ENCODE measurements at regions not wholly inside any gene's neighbourhood (a gene's known extent, or its start where the extent isn't known, plus 50 kb on each side); places are given as distances from the start of the nearest gene placed in this dataset.

DNA sequence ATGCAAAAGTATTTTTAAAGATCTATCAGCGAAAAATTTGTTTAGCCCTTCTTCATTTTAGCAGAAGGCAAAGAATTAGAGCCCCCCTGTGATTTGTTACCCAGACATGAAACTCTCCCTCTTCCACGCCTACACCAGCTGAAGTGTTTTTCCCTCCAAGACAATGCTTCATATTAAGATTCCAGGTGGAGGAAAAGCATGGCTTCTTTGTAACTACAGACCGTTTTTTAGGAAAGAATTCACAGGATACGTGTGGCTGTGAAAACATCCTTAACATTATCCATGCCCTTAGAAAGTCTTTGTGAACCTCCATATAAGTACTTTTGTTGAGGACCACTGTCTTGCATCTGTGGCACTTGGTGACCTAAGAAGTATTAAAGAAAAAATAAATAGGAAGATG is 121.8 kb upstream of the MTAP start:
- no peak for TF ChIP-seq ZNF274 (IDR thresholded peaks at IDR 0.05; ENCODE audit: low read depth, low read length)
- no peak overlapping the region for H3K4me3 ChIP-seq (ENCODE audit: low read length)

DNA sequence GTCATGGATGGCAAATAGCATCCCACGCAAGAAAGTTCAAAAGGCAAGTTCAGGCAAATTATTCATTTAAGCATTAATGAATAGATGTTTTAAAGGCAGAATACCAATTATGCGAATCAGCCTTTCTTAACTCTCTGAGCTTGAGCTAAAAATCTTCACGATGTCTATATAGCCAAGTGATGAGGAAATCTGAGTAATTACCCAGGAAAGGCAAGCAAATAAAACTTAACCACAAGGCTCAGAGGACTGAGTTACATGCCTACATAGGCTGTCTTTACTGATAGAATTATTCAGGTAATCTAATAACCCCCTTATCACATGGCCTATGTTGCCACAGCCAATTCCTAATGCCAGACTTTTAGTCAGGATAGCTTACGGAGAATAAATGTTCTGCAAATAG is 120.8 kb upstream of the MTAP start:
- H3K4me3 ChIP-seq (ENCODE audit: low read length), result no peak overlapping the region
- TF ChIP-seq ZNF274 (IDR thresholded peaks at IDR 0.05; ENCODE audit: low read depth, low read length), result no peak

DNA sequence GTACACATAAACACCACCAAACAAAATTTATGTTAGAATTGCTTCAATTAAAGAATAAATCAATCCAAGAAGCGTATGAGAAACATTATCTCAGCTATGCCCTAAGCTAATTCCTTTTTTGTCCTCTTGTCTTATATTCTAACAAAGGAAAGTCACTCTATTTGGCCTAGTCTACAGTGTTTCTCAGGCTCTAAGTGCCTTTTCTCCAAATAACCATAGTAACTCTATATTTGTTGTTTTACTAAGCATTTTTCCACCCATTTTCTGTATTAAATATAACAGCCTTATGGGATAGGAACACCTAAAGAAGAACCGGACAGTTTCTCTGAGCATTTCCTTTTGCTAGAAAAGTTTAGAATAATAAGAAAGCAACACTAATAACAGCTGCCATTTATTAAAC is 120.1 kb upstream of the MTAP start:
- H3K4me3 ChIP-seq (ENCODE audit: low read length), result no peak overlapping the region
- TF ChIP-seq ZNF274 (IDR thresholded peaks at IDR 0.05; ENCODE audit: low read depth, low read length), result no peak

DNA sequence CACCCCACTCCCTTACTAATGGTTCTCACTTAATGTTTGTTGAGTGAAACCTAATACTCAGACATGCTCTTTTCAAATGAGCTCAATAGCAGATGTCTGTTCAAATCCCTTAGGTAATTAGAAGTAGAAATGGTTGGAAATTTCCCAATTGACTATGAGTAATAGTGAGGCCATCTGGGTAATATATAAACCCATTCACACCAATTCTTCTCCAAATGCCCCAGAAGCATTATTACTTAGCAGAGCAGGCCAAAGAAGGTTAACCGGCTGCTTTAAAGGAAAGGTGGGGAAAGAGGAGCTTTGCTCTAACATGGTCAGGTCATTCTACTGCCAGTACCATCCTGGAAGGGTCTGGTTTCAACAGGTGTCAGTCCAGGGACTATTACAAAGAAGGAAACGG is 119.5 kb upstream of the MTAP start:
- no peak overlapping the region for H3K4me3 ChIP-seq (ENCODE audit: low read length)
- TF ChIP-seq ZNF274 (IDR thresholded peaks at IDR 0.05; ENCODE audit: low read depth, low read length), result no peak

DNA sequence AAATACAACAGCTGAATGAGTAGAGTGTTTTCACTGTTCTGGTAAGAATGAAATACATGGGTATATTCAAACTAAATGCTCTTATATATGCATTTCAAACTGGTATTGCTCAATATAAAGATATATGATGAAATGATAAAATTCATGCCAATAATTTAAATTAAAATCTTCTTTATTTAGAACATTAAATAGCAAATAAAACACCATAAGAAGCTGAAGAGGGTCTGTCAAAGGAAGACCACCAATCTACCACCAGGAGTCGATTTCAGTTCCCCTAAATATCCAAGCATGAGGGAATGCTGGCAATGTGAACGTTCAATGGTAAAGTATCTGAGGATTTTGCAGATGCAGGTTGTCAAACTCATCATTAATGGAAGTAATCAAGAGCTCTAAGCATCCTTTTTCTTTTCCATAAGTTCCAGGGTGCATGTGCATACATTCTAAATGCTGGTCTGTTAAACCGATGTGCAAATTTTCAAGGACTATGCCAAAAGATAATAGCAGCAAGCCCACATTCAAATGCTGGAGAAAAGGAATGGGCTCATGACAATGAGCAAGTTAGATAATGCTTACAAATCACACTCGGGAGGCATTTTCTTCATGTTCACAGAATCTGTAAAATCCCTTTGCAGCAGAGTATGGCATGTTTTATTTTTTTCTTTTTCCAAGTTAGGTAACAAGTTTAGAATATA is 118.8 kb upstream of the MTAP start:
- no peak for TF ChIP-seq ZNF274 (IDR thresholded peaks at IDR 0.05; ENCODE audit: low read depth, low read length)
- no peak overlapping the region for H3K4me3 ChIP-seq (ENCODE audit: low read length)

DNA sequence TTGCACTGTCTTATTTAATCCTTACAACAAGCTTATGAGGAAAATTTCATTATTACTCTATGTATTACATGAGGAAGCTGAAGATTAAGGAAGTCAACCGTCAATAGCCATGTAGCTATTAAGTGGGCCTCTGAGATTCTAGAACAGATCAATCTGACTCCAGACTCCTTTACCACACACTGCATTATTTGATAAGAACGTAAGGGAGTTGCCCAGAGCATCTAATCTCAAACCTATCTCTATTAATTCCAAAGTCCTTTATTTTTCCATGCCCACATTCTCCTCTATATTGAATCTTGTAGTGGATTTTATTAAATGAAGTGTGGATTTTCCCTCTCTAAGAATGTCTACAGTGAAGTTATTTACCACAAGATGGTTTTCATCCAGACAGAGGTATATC is 118.2 kb upstream of the MTAP start:
- TF ChIP-seq ZNF274 (IDR thresholded peaks at IDR 0.05; ENCODE audit: low read depth, low read length), result no peak
- H3K4me3 ChIP-seq (ENCODE audit: low read length), result no peak overlapping the region

DNA sequence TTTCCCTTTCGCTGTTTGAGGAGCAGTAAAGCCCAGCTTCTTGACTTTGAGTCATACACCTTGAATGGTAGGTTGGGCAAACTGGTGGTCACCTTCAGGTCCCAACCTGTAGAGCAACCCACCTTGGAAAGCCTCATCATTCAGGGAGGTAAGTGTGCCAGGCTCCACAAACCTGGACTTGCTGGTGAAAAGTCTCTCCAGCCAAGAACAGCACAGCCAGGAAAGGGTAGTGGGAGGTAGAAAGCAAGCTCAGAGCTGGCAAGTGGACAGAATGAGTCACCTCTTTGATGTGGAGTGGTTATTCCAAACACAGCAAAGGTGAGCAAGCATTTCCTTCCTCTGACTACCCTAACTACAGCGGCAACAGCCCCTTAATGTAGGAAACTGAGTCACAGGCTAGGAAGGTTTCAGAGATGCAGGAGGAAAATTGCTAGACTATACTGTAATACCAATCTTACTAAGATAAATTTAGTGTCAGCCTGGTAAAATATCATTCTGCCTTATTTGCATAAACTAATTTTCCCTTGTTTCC is 117.5 kb upstream of the MTAP start:
- no peak for TF ChIP-seq ZNF274 (IDR thresholded peaks at IDR 0.05; ENCODE audit: low read depth, low read length)
- no peak overlapping the region for H3K4me3 ChIP-seq (ENCODE audit: low read length)

DNA sequence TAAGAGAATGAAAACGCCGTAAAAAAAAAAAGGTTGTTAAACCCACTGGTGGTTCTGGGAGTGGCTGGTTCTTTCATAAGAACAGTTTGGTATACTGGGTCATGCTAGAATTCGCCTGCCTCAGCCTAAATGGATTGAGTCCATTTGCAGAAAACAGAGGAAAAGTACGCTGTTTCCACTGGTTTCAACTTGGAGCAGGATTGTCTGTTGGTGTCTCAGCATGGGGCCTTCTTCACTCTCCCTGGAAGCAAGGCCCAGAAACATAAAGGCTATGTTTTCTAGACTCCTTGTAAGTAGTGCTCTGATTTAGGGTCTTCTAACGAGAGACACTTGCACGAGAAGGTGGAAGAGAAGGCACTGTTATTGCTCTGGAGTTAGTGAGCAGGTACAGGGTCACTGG is 116.9 kb upstream of the MTAP start:
- no peak overlapping the region for H3K4me3 ChIP-seq (ENCODE audit: low read length)
- TF ChIP-seq ZNF274 (IDR thresholded peaks at IDR 0.05; ENCODE audit: low read depth, low read length), result no peak

DNA sequence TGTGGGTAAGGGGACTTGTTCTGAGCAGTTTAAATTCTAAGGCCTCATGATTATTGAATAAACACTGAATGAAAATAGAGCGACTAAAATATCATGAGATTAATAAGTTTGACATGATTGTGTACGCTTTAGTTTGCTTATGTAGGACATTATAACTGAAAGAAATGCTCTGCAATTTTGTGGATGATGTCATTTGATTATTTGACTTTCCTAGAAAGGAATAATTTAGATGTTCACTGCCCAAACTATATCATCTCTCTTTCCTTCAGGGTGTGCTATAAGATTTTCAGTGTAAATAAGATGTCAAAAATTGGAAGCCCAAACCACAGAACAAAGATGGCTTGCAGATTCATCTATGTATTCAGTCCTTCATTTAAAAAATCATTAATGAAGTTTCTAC is 115.7 kb upstream of the MTAP start:
- no peak overlapping the region for H3K4me3 ChIP-seq (ENCODE audit: low read length)
- no peak for TF ChIP-seq ZNF274 (IDR thresholded peaks at IDR 0.05; ENCODE audit: low read depth, low read length)

DNA sequence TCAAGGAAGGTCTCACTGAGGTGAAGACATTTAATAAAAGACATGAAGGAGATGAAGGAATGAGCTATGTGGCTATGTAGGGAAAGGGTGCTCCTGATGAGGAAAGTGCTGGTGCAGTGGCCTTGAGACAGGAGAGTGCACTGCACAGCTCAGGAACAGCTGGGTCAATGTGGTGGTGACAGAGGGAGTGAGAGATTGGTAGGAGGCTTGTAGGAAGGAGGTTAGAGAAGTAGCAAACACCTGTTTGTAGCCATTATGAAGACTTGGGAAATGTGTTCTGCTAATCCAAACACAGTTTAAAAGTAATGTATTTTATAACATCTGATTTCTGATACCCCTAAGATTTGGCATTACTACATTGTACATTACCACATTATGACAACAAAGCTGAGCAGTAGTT is 115.1 kb upstream of the MTAP start:
- H3K4me3 ChIP-seq (ENCODE audit: low read length), result no peak overlapping the region
- TF ChIP-seq ZNF274 (IDR thresholded peaks at IDR 0.05; ENCODE audit: low read depth, low read length), result no peak

DNA sequence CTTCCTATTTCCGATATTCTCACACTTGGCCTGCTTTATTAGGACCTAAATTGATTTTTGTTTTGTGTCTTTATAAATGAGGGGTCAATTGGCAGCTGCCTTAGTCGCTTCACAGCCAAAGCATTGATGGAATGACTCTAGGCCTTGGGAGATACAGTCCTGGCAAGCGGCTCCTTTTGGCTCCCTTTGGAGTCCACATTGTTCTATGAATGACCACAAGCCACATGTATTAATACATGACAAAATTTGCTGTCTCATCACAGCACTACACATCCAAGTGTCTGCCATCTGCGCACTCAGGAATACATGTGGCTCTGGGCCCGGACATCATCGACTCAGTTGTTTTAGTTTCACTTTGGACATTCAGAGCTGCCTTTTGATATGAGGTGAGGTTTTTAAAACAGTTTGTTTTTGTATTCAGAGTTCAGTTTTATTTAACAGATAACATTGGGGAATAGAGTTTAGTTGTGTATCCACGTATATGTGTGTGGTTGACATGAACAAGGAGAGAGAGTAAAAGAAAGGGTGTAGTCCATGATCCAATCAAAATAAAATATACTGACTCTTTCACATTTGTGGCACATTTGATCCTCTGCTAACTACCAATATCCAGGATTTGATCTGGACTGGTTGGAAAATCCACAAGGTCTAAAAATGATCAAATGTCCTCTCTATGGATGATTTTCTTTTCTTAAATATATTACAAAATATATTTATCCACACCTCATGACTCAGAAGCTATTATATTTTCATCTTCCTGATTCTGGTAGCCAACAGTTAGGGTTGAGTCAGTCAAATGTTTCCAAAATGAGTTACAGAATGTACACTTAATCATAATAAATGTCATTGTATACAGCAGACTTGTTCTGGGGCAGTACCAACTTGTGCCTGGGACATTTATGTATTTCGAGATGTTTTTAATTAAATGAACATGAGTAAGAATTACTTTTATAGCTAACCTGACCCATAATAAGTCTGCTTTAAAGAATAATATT is 114.0 kb upstream of the MTAP start:
- TF ChIP-seq ZNF274 (IDR thresholded peaks at IDR 0.05; ENCODE audit: low read depth, low read length), result no peak
- H3K4me3 ChIP-seq (ENCODE audit: low read length), result no peak overlapping the region

DNA sequence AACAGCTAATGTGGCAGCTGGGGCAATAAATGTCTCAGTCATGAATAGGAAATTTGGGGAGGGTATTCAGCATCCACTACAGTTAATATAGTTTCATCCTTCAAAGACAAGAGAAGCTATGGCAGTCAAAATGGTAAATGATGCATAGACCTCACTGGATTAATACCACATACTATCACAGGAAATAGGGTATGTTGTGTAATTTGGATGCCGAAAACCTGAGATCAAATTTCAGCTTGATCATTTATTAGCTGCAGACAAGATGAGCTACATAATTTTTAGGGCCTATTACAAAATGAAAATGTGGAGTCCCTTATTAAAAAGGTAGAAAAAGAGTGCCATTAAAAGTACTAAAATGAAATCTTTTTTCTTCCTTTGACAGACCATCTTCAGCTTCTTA is 112.6 kb upstream of the MTAP start:
- TF ChIP-seq ZNF274 (IDR thresholded peaks at IDR 0.05; ENCODE audit: low read depth, low read length), result no peak
- no peak overlapping the region for H3K4me3 ChIP-seq (ENCODE audit: low read length)

DNA sequence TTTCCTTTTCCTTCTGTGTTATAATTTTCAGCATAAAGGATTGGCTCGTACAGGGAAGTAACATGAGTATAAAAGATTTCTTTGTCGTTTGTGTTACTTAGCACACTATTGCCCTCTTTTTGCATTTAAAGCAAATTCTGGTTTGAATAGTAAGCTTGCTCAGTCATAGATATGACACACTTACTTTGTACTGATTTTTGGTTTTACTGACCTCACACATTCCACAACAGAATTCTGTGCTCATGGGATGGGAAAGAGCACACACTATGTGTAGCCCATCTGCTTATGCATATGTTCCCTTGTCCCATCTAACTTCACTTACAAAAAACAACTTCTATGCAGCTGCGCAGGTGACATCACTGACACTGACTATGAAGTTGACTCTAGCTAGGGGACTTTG is 111.9 kb upstream of the MTAP start:
- H3K4me3 ChIP-seq (ENCODE audit: low read length), result no peak overlapping the region
- TF ChIP-seq ZNF274 (IDR thresholded peaks at IDR 0.05; ENCODE audit: low read depth, low read length), result no peak

DNA sequence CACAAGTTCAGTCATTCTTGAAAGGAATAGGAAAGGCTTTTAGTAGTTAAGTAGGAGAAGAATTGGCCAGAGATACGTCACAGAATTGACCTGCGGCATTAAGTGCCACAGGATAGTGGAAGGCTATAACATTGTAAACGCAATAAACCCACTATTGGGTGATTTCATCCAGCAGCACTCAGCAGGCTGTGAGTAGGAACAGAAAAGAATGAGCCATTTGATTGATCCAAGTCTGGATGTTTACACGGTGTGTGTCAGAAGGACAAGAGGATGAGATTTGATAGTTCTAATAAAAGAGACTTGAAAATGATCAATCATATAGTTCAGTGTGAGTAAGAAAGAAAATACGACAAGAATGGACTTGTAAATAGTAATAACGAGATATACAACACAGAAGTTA is 110.0 kb upstream of the MTAP start:
- TF ChIP-seq ZNF274 (IDR thresholded peaks at IDR 0.05; ENCODE audit: low read depth, low read length), result no peak

DNA sequence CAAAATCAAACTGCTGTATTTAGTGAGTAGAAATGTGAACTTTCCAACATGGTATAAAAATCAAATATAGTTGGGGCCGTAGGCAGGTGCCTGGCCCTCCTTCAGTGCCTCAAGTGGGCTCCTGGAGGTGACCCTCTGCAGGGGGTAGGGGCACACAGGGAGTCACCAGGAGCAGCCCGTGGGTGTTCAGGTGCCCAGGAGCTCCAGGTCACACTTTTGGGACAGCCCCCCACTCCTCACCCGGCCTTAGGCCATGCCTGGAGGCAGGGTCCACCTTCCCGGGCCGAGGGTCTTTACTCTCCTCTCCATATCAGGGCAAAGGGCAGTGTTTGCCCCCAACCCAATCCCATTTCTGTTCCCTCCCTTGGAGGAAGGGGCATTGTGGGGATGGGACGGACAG is 108.0 kb upstream of the MTAP start:
- no peak for TF ChIP-seq ZNF274 (IDR thresholded peaks at IDR 0.05; ENCODE audit: low read depth, low read length)
- H3K4me3 ChIP-seq (ENCODE audit: low read length), result no peak overlapping the region

More for the DNA sequence above, 110.0 kb upstream of the MTAP start:
- no peak overlapping the region for H3K4me3 ChIP-seq (ENCODE audit: low read length)

All from GM08714 (cell line).